ENCODE measurements at regions not wholly inside any gene's neighbourhood (a gene's known extent, or its start where the extent isn't known, plus 50 kb on each side); places are given as distances from the start of the nearest gene placed in this dataset.
"Not testable (repeated sequence)": the region's sequence is repeated elsewhere in the genome, so short reads cannot be mapped to it uniquely, and the experiment has no call there.

- Histone ChIP-seq H3K27me3 (ENCODE audit: control insufficient read depth in 1 of 2, insufficient read depth in 1 of 2, low read length in 2 of 2) (peaks cover 8 to 33% of the 10 kb centered on the region in 2 experiments), H3K14ac (ENCODE audit: low read length in 2 of 2) (no peak overlapping the region), H3K36me3 (ENCODE audit: control insufficient read depth in 1 of 2, insufficient read depth in 2 of 2, low read depth in 1 of 2, low read length in 2 of 2) (no peaks in the 10 kb centered on the region), H2BK5ac (ENCODE audit: low read depth, low read length, poor library complexity, severe bottlenecking) (no peak overlapping the region), H3K79me1 (replicated peaks; ENCODE audit: low read length, poor library complexity, severe bottlenecking) (no peaks in the 10 kb centered on the region), H3K4me2 (ENCODE audit: low read length, poor library complexity, severe bottlenecking) (no peak overlapping the region), H2BK12ac (ENCODE audit: low read length in 2 of 2) (no peak overlapping the region), H2BK120ac (ENCODE audit: low read depth, low read length) (no peak overlapping the region), H4K8ac (ENCODE audit: low read length) (no peak overlapping the region), H3K4me1 (ENCODE audit: control insufficient read depth, insufficient read depth, low read depth, low read length) (no peaks in the 10 kb centered on the region), H2BK15ac (ENCODE audit: low read depth, poor library complexity, severe bottlenecking) (no peak overlapping the region), H4K91ac (ENCODE audit: low read length) (no peak overlapping the region), H2AFZ (ENCODE audit: low read depth, low read length) (no peak overlapping the region), H3K18ac (ENCODE audit: low read depth in 1 of 2, low read length in 2 of 2) (no peak overlapping the region), H3K9me3 (ENCODE audit: control insufficient read depth, low read length) (no peaks in the 10 kb centered on the region), H2AK5ac (ENCODE audit: low read length, severe bottlenecking) (no peak overlapping the region), H3K4me3 (ENCODE audit: insufficient read depth in 1 of 2, low read depth in 1 of 2, low read length in 2 of 2) (no peak overlapping the region), H3K27ac (ENCODE audit: low read length, poor library complexity, severe bottlenecking) (no peak overlapping the region), H3K23ac (ENCODE audit: low read length in 2 of 2) (no peak overlapping the region), H3K9ac (ENCODE audit: low read length) (no peak overlapping the region), H3K4ac (ENCODE audit: low read depth in 1 of 2, low read length in 2 of 2) (no peak overlapping the region)
- no peak for DNase-seq
- 56% methylated on average over 4 of the region's 6 CpGs for WGBS
These were observed 97.4 kb upstream of the IGLL5 start for GRCh38 chr22:22789922-22790845.

GRCh38 chr22:22791438-22792181 is 96.0 kb upstream of the IGLL5 start:
- no peaks in the 10 kb centered on the region for H3K79me1 ChIP-seq (replicated peaks; ENCODE audit: low read length, poor library complexity, severe bottlenecking)
- H2BK120ac ChIP-seq (ENCODE audit: low read depth, low read length): no peak overlapping the region
- no peak overlapping the region for H4K91ac ChIP-seq (ENCODE audit: low read length)
- no peaks in the 10 kb centered on the region for H3K9me3 ChIP-seq (ENCODE audit: control insufficient read depth, low read length)
- no peak overlapping the region for H3K9ac ChIP-seq (ENCODE audit: low read length)
- no peak overlapping the region for H3K23ac ChIP-seq (ENCODE audit: low read length in 2 of 2)
- H3K27me3 ChIP-seq (ENCODE audit: control insufficient read depth in 1 of 2, insufficient read depth in 1 of 2, low read length in 2 of 2): peaks cover 0 to 21% of the 10 kb centered on the region in 2 experiments
- no peaks in the 10 kb centered on the region for H3K4me1 ChIP-seq (ENCODE audit: control insufficient read depth, insufficient read depth, low read depth, low read length)
- no peak overlapping the region for H2BK5ac ChIP-seq (ENCODE audit: low read depth, low read length, poor library complexity, severe bottlenecking)
- no peak overlapping the region for H2BK15ac ChIP-seq (ENCODE audit: low read depth, poor library complexity, severe bottlenecking)
- H3K36me3 ChIP-seq (ENCODE audit: control insufficient read depth in 1 of 2, insufficient read depth in 2 of 2, low read depth in 1 of 2, low read length in 2 of 2): no peaks in the 10 kb centered on the region
- H3K27ac ChIP-seq (ENCODE audit: low read length, poor library complexity, severe bottlenecking): no peak overlapping the region
- no peak for DNase-seq
- no peak overlapping the region for H2BK12ac ChIP-seq (ENCODE audit: low read length in 2 of 2)
- no peak overlapping the region for H2AFZ ChIP-seq (ENCODE audit: low read depth, low read length)
- no peak overlapping the region for H2AK5ac ChIP-seq (ENCODE audit: low read length, severe bottlenecking)
- H3K4me3 ChIP-seq (ENCODE audit: insufficient read depth in 1 of 2, low read depth in 1 of 2, low read length in 2 of 2): no peak overlapping the region
- no peak overlapping the region for H3K4me2 ChIP-seq (ENCODE audit: low read length, poor library complexity, severe bottlenecking)
- no peak overlapping the region for H3K18ac ChIP-seq (ENCODE audit: low read depth in 1 of 2, low read length in 2 of 2)
- no peak overlapping the region for H3K14ac ChIP-seq (ENCODE audit: low read length in 2 of 2)
- H4K8ac ChIP-seq (ENCODE audit: low read length): no peak overlapping the region
- no peak overlapping the region for H3K4ac ChIP-seq (ENCODE audit: low read depth in 1 of 2, low read length in 2 of 2)
- WGBS: 52% methylated on average over 8 of the region's 10 CpGs

GRCh38 chr22:22792205-22792786 is 95.3 kb upstream of the IGLL5 start:
- not testable (repeated sequence) for H3K4me1 ChIP-seq (ENCODE audit: control insufficient read depth, insufficient read depth, low read depth, low read length); H3K18ac ChIP-seq (ENCODE audit: low read depth in 1 of 2, low read length in 2 of 2); H3K27ac ChIP-seq (ENCODE audit: low read length, poor library complexity, severe bottlenecking); H2BK15ac ChIP-seq (ENCODE audit: low read depth, poor library complexity, severe bottlenecking); H3K4ac ChIP-seq (ENCODE audit: low read depth in 1 of 2, low read length in 2 of 2); H3K14ac ChIP-seq (ENCODE audit: low read length in 2 of 2); H3K79me1 ChIP-seq (replicated peaks; ENCODE audit: low read length, poor library complexity, severe bottlenecking); H3K36me3 ChIP-seq (ENCODE audit: control insufficient read depth in 1 of 2, insufficient read depth in 2 of 2, low read depth in 1 of 2, low read length in 2 of 2); H3K9me3 ChIP-seq (ENCODE audit: control insufficient read depth, low read length); DNase-seq; H4K8ac ChIP-seq (ENCODE audit: low read length); H3K4me3 ChIP-seq (ENCODE audit: insufficient read depth in 1 of 2, low read depth in 1 of 2, low read length in 2 of 2); H2AFZ ChIP-seq (ENCODE audit: low read depth, low read length); H4K91ac ChIP-seq (ENCODE audit: low read length); H2AK5ac ChIP-seq (ENCODE audit: low read length, severe bottlenecking); H2BK120ac ChIP-seq (ENCODE audit: low read depth, low read length); H3K9ac ChIP-seq (ENCODE audit: low read length); H3K4me2 ChIP-seq (ENCODE audit: low read length, poor library complexity, severe bottlenecking); H2BK5ac ChIP-seq (ENCODE audit: low read depth, low read length, poor library complexity, severe bottlenecking); H3K23ac ChIP-seq (ENCODE audit: low read length in 2 of 2); H2BK12ac ChIP-seq (ENCODE audit: low read length in 2 of 2)
- WGBS: 90% methylated on average over 4 of the region's 4 CpGs
- peaks cover 0 to 15% of the 10 kb centered on the region in 2 experiments for H3K27me3 ChIP-seq (ENCODE audit: control insufficient read depth in 1 of 2, insufficient read depth in 1 of 2, low read length in 2 of 2)

- 49% methylated on average over 2 of the region's 2 CpGs for WGBS
- not testable (repeated sequence) for H3K79me1 ChIP-seq (replicated peaks; ENCODE audit: low read length, poor library complexity, severe bottlenecking)
These were observed 92.0 kb upstream of the IGLL5 start for GRCh38 chr22:22795639-22796038.

More at GRCh38 chr22:22795639-22796038, 92.0 kb upstream of the IGLL5 start:
- not testable (repeated sequence) for H2BK120ac ChIP-seq (ENCODE audit: low read depth, low read length); H2BK12ac ChIP-seq (ENCODE audit: low read length in 2 of 2); H2AK5ac ChIP-seq (ENCODE audit: low read length, severe bottlenecking); H3K4me2 ChIP-seq (ENCODE audit: low read length, poor library complexity, severe bottlenecking); H3K4ac ChIP-seq (ENCODE audit: low read depth in 1 of 2, low read length in 2 of 2); H3K14ac ChIP-seq (ENCODE audit: low read length in 2 of 2); H2AFZ ChIP-seq (ENCODE audit: low read depth, low read length); H3K4me3 ChIP-seq (ENCODE audit: insufficient read depth in 1 of 2, low read depth in 1 of 2, low read length in 2 of 2); H3K4me1 ChIP-seq (ENCODE audit: control insufficient read depth, insufficient read depth, low read depth, low read length); H3K18ac ChIP-seq (ENCODE audit: low read depth in 1 of 2, low read length in 2 of 2); H3K9ac ChIP-seq (ENCODE audit: low read length); H2BK5ac ChIP-seq (ENCODE audit: low read depth, low read length, poor library complexity, severe bottlenecking); H3K27ac ChIP-seq (ENCODE audit: low read length, poor library complexity, severe bottlenecking); H3K36me3 ChIP-seq (ENCODE audit: control insufficient read depth in 1 of 2, insufficient read depth in 2 of 2, low read depth in 1 of 2, low read length in 2 of 2); H3K9me3 ChIP-seq (ENCODE audit: control insufficient read depth, low read length); DNase-seq; H2BK15ac ChIP-seq (ENCODE audit: low read depth, poor library complexity, severe bottlenecking); H4K8ac ChIP-seq (ENCODE audit: low read length); H4K91ac ChIP-seq (ENCODE audit: low read length); H3K23ac ChIP-seq (ENCODE audit: low read length in 2 of 2)
- peaks cover under 1 to 28% of the 10 kb centered on the region in 2 experiments for H3K27me3 ChIP-seq (ENCODE audit: control insufficient read depth in 1 of 2, insufficient read depth in 1 of 2, low read length in 2 of 2)

Data from mesenchymal stem cell (in vitro differentiated cells and primary cell).